H1 (cell line): ENCODE measurements at regions not wholly inside any gene's neighbourhood (a gene's known extent, or its start where the extent isn't known, plus 50 kb on each side); places are given as distances from the start of the nearest gene placed in this dataset.

ENCODE experiments used
- CTCF ChIA-PET: fragments of 300-600 bp; sonication (Branson Sonifier 250); formaldehyde crosslinking; loops from one replicate; lab custom pipeline; 2021; ENCODE audit not compliant: partially characterized antibody; lab: Charles Lee
- POLR2A ChIA-PET: fragments of 300-600 bp; sonication (Branson Sonifier 250); formaldehyde crosslinking; loops from one replicate; lab custom pipeline; 2021; ENCODE audit warnings: inconsistent platforms; ENCODE audit not compliant: partially characterized antibody; lab: Charles Lee
- DNase-seq, 2 experiments: peaks; one replicate each; pipeline versions ENCODE4 v3.0.0 to v3.0.0-alpha.2; 2010 to 2022; ENCODE audit warnings: low spot score in 2 of 2, low read depth in 1 of 2, mixed read lengths in 1 of 2
- FAIRE-seq: peaks from 2 replicates; lab custom pipeline; 2011; peaks lifted over from hg19 to GRCh38; lab: Jason Lieb, UNC
- H2AFZ ChIP-seq: 2 replicates; pipeline ENCODE4 v1.8.1; 2012; ENCODE audit warnings: low read length, inconsistent platforms
- H2AK5ac ChIP-seq: 2 replicates; pipeline ENCODE4 v1.6.1; 2013; ENCODE audit warnings: low read depth, low read length
- H2BK120ac ChIP-seq: replicated peaks from 2 replicates; pipeline ENCODE3; 2013; ENCODE audit warnings: low read depth, low read length, inconsistent platforms
- H2BK12ac ChIP-seq: 2 replicates; pipeline ENCODE4 v1.6.1; 2013; ENCODE audit warnings: low read depth, low read length
- H2BK15ac ChIP-seq: 2 replicates; pipeline ENCODE4 v1.6.1; 2013; ENCODE audit warnings: low read length
- H2BK20ac ChIP-seq: 2 replicates; pipeline ENCODE4 v1.6.1; 2013; ENCODE audit warnings: low read length
- H2BK5ac ChIP-seq: 2 replicates; pipeline ENCODE4 v1.6.1; 2013; ENCODE audit warnings: low read depth, low read length
- H3K14ac ChIP-seq: 2 replicates; pipeline ENCODE4 v1.6.1; 2013; ENCODE audit warnings: inconsistent platforms; ENCODE audit not compliant: insufficient read length
- H3K18ac ChIP-seq: 2 replicates; pipeline ENCODE4 v1.6.1; 2013; ENCODE audit warnings: low read length; ENCODE audit errors: extremely low read depth
- H3K23ac ChIP-seq: 2 replicates; pipeline ENCODE4 v1.6.1; 2013; ENCODE audit warnings: inconsistent platforms; ENCODE audit not compliant: insufficient read length
- H3K23me2 ChIP-seq: 2 replicates; pipeline ENCODE4 v1.6.1; 2013; ENCODE audit warnings: low read depth, low read length
- H3K27ac ChIP-seq: 2 replicates; pipeline ENCODE4 v1.6.1; 2011; ENCODE audit warnings: low read depth, low read length, inconsistent platforms
- H3K27me3 ChIP-seq, 4 experiments: replicated peaks in 1 of 4; 1 replicate in 1 of 4; 2 replicates in 3 of 4; pipeline versions ENCODE4 v1.6.1 to v1.8.1; 2011 to 2013; ENCODE audit warnings: low read length in 3 of 4, mild to moderate bottlenecking in 3 of 4, inconsistent platforms in 2 of 4, mixed read lengths in 2 of 4, moderate library complexity in 1 of 4; ENCODE audit not compliant: control insufficient read depth in 3 of 4, insufficient read depth in 3 of 4; ENCODE audit errors: extremely low read depth in 1 of 4
- H3K36me3 ChIP-seq, 4 experiments: 2 replicates each; pipeline versions ENCODE4 v1.6.1 to v1.8.1; 2011 to 2013; ENCODE audit warnings: mild to moderate bottlenecking in 4 of 4, low read length in 3 of 4, moderate library complexity in 2 of 4, control low read depth in 1 of 4, inconsistent platforms in 1 of 4; ENCODE audit not compliant: insufficient read depth in 4 of 4, control insufficient read depth in 2 of 4
- H3K4ac ChIP-seq: replicated peaks from 2 replicates; pipeline ENCODE3; 2013; ENCODE audit warnings: low read length, low read depth, mixed read lengths, inconsistent platforms; ENCODE audit not compliant: insufficient read length
- H3K4me1 ChIP-seq, 4 experiments: replicated peaks in 1 of 4; 1 replicate in 1 of 4; 2 replicates in 3 of 4; pipeline versions ENCODE4 v1.6.1 to v1.8.1; 2011 to 2013; ENCODE audit warnings: low read length in 3 of 4, inconsistent platforms in 2 of 4, mixed read lengths in 1 of 4; ENCODE audit not compliant: insufficient read depth in 4 of 4, control insufficient read depth in 3 of 4
- H3K4me2 ChIP-seq, 2 experiments: 2 replicates each; pipeline versions ENCODE4 v1.6.1 to v1.8.1; 2011 to 2013; ENCODE audit warnings: low read depth in 2 of 2, low read length in 2 of 2, control low read depth in 1 of 2, inconsistent platforms in 1 of 2, mild to moderate bottlenecking in 1 of 2; ENCODE audit not compliant: insufficient read depth in 1 of 2
- H3K4me3 ChIP-seq, 4 experiments: fragments of 200-600, 300-600 bp in 1 of 4; sonication (generic), shearing (Covaris generic), sonication (Bioruptor Twin) in 1 of 4; 2 replicates each; pipeline versions ENCODE4 v1.5.1 to v1.8.1; 2011 to 2016; ENCODE audit warnings: low read length in 4 of 4, low read depth in 3 of 4, control low read depth in 2 of 4, inconsistent platforms in 2 of 4, mild to moderate bottlenecking in 2 of 4, mixed read lengths in 1 of 4, moderate library complexity in 1 of 4; ENCODE audit not compliant: insufficient read depth in 2 of 4; ENCODE audit errors: extremely low read depth in 1 of 4
- H3K56ac ChIP-seq: replicated peaks from 2 replicates; pipeline ENCODE3; 2013; ENCODE audit warnings: low read depth, mild to moderate bottlenecking, mixed read lengths, low read length, inconsistent platforms; ENCODE audit not compliant: insufficient read length
- H3K79me1 ChIP-seq: 2 replicates; pipeline ENCODE4 v1.6.1; 2013; ENCODE audit warnings: low read depth, low read length, control low read depth
- H3K79me2 ChIP-seq, 2 experiments: 2 replicates each; pipeline versions ENCODE4 v1.6.1 to v1.8.1; 2012 to 2013; ENCODE audit warnings: low read length in 2 of 2, mild to moderate bottlenecking in 2 of 2, inconsistent platforms in 1 of 2; ENCODE audit not compliant: insufficient read depth in 2 of 2, control insufficient read depth in 1 of 2
- H3K9ac ChIP-seq, 4 experiments: replicated peaks in 1 of 4; 1 replicate in 1 of 4; 2 replicates in 3 of 4; pipeline versions ENCODE4 v1.6.1 to v1.8.1; 2011 to 2013; ENCODE audit warnings: low read depth in 3 of 4, low read length in 3 of 4, control low read depth in 2 of 4, mild to moderate bottlenecking in 2 of 4, moderate library complexity in 2 of 4, inconsistent platforms in 1 of 4; ENCODE audit errors: extremely low read depth in 1 of 4
- H3K9me3 ChIP-seq, 2 experiments: 2 replicates each; pipeline versions ENCODE4 v1.6.1 to v1.8.1; 2012 to 2013; ENCODE audit warnings: mild to moderate bottlenecking in 2 of 2, moderate library complexity in 2 of 2, control low read depth in 1 of 2, inconsistent platforms in 1 of 2, low read depth in 1 of 2, low read length in 1 of 2, mixed read lengths in 1 of 2; ENCODE audit not compliant: insufficient read depth in 2 of 2
- H4K20me1 ChIP-seq, 2 experiments: replicated peaks in 1 of 2; 2 replicates each; pipeline versions ENCODE3 to v1.8.1; 2011 to 2013; ENCODE audit warnings: inconsistent platforms in 2 of 2, low read length in 2 of 2, mild to moderate bottlenecking in 1 of 2; ENCODE audit not compliant: insufficient read depth in 2 of 2, control insufficient read depth in 1 of 2
- H4K5ac ChIP-seq: 2 replicates; pipeline ENCODE4 v1.6.1; 2013; ENCODE audit warnings: low read length, low read depth, mixed read lengths, inconsistent platforms; ENCODE audit not compliant: insufficient read length
- H4K8ac ChIP-seq: 2 replicates; pipeline ENCODE4 v1.8.0; 2013; ENCODE audit warnings: mild to moderate bottlenecking, moderate library complexity, low read length, inconsistent platforms; ENCODE audit not compliant: insufficient read depth; ENCODE audit errors: extremely low read depth
- H4K91ac ChIP-seq: replicated peaks from 2 replicates; pipeline ENCODE3; 2013; ENCODE audit warnings: low read length, mixed read lengths, inconsistent platforms; ENCODE audit not compliant: insufficient read length
- BCL11A ChIP-seq, 2 experiments: IDR thresholded peaks; one replicate each; pipeline ENCODE4 v1.6.1; 2011; ENCODE audit warnings: low read depth in 2 of 2, low read length in 2 of 2, mild to moderate bottlenecking in 2 of 2
- BRCA1 ChIP-seq: IDR thresholded peaks from 2 replicates; pipeline ENCODE4 v1.6.1; 2012; ENCODE audit warnings: low read depth, low read length, improper control_type of control experiment
- CBX5 ChIP-seq: fragments of 300-800, 300-1000 bp; sonication (generic); IDR thresholded peaks from 2 replicates; pipeline ENCODE4 v1.7.1; 2016; ENCODE audit warnings: antibody characterized with exemption, low read length, low read depth
- CHD2 ChIP-seq: IDR thresholded peaks from 2 replicates; pipeline ENCODE4 v1.6.1; 2012; ENCODE audit warnings: low read length, improper control_type of control experiment
- CREB1 ChIP-seq: IDR thresholded peaks from 2 replicates; pipeline ENCODE4 v1.6.1; 2012; ENCODE audit warnings: inconsistent platforms
- CTBP2 ChIP-seq: IDR thresholded peaks from 2 replicates; pipeline ENCODE4 v1.7.0; 2011; ENCODE audit warnings: borderline replicate concordance, mild to moderate bottlenecking, moderate library complexity, mixed read lengths, low read length; ENCODE audit not compliant: insufficient read depth, insufficient read length
- FOSL1 ChIP-seq: IDR thresholded peaks from 2 replicates; pipeline ENCODE4 v1.6.1; 2011; ENCODE audit warnings: mild to moderate bottlenecking, low read depth, low read length, moderate library complexity; ENCODE audit not compliant: insufficient read depth
- GTF2F1 ChIP-seq: IDR thresholded peaks from 2 replicates; pipeline ENCODE4 v1.6.1; 2012; ENCODE audit warnings: low read depth, low read length, improper control_type of control experiment, borderline replicate concordance
- HDAC2 ChIP-seq, 2 experiments: fragments of 300-600 bp in 1 of 2; sonication (generic) in 1 of 2; IDR thresholded peaks; 2 replicates each; pipeline ENCODE4 v1.6.1; 2011 to 2012; ENCODE audit warnings: low read depth in 2 of 2, low read length in 2 of 2, mild to moderate bottlenecking in 2 of 2, moderate library complexity in 2 of 2, borderline replicate concordance in 1 of 2, inconsistent platforms in 1 of 2
- HDAC6 ChIP-seq: IDR thresholded peaks from one replicate; pipeline ENCODE4 v1.7.1; 2012; ENCODE audit warnings: low read depth, mild to moderate bottlenecking, inconsistent platforms, low read length, moderate library complexity
- JUND ChIP-seq: IDR thresholded peaks from 2 replicates; pipeline ENCODE4 v1.6.1; 2011; ENCODE audit warnings: mild to moderate bottlenecking, improper control_type of control experiment, low read length
- POU5F1 ChIP-seq: IDR thresholded peaks from 2 replicates; pipeline ENCODE4 v1.6.1; 2011; ENCODE audit warnings: low read depth, mild to moderate bottlenecking, low read length, moderate library complexity
- SUZ12 ChIP-seq: fragments of 200-600 bp; sonication (generic); IDR thresholded peaks from 2 replicates; pipeline ENCODE4 v1.6.1; 2012; ENCODE audit warnings: mild to moderate bottlenecking, inconsistent platforms, low read length, moderate library complexity, mixed read lengths
- TBP ChIP-seq: IDR thresholded peaks from 2 replicates; pipeline ENCODE4 v1.6.1; 2011; ENCODE audit warnings: low read depth, low read length, improper control_type of control experiment
- TCF12 ChIP-seq: IDR thresholded peaks from 2 replicates; pipeline ENCODE4 v1.6.1; 2011; ENCODE audit warnings: low read depth, mild to moderate bottlenecking, low read length
- WGBS, 2 experiments: shearing (Covaris generic) in 1 of 2; methylation state at CpG; one replicate each; pipeline versions ENCODE4 v1.1.6 to v1.1.7; 2013 to 2015; ENCODE audit warnings: low lambda C conversion rate in 2 of 2, mixed read lengths in 2 of 2, inconsistent platforms in 1 of 2, low coverage in 1 of 2, missing lambda C conversion rate in 1 of 2; ENCODE audit not compliant: insufficient replicate concordance in 2 of 2, insufficient coverage in 1 of 2, insufficient read length in 1 of 2; ENCODE audit errors: extremely low coverage in 1 of 2, missing lambda C conversion rate in 1 of 2; 5-methylcytosine and 5-hydroxymethylcytosine counted together

- Histone ChIP-seq H2AK5ac (no peak overlapping the region), H3K9ac (no peak overlapping the region), H3K56ac (no peak overlapping the region), H3K79me2 (no peaks in the 10 kb centered on the region), H2BK5ac (no peak overlapping the region), H3K4ac (no peak overlapping the region), H4K5ac (no peak overlapping the region), H3K4me2 (no peak overlapping the region), H3K18ac (no peak overlapping the region), H3K27me3 (no peaks in the 10 kb centered on the region), H2BK20ac (no peak overlapping the region), H2BK120ac (no peak overlapping the region), H4K91ac (no peak overlapping the region), H3K27ac (no peak overlapping the region), H3K4me1 (no peaks in the 10 kb centered on the region), H3K36me3 (no peaks in the 10 kb centered on the region), H3K23me2 (no peaks in the 10 kb centered on the region), H3K9me3 (peaks cover 2 to 6% of the 10 kb centered on the region in 2 experiments; a peak in 1 of 4 replicates), H3K23ac (no peak overlapping the region), H3K79me1 (no peaks in the 10 kb centered on the region), H3K14ac (no peak overlapping the region), H2AFZ (no peak overlapping the region), H3K4me3 (no peak overlapping the region), H2BK12ac (no peak overlapping the region), H4K8ac (no peak overlapping the region), H2BK15ac (no peak overlapping the region), H4K20me1 (no peaks in the 10 kb centered on the region)
- WGBS, 2 experiments: 90% methylated on average over 5 of the region's 5 CpGs; no CpG with 5 or more reads in 1 of the 2 experiments
- ChIA-PET POLR2A (interaction anchor here (1.2 kb wide), 1 partner anchor 66 kb away, joined by 3 read pairs; no protein-coding TSS in a partner anchor), CTCF (interaction anchor here (0.6 to 1.4 kb wide), 3 partner anchors 9 to 254 kb away, joined by 3 to 4 read pairs (median 3); no protein-coding TSS in a partner anchor)
- DNase-seq (no peak), FAIRE-seq (no peak)
- no peak for TF ChIP-seq POU5F1
- no peak for TF ChIP-seq HDAC6
- no peak for TF ChIP-seq HDAC2 (IDR thresholded peaks at IDR 0.05; ENCODE audit: borderline replicate concordance in 1 of 2, low read depth in 2 of 2, low read length in 2 of 2)
- no peak for TF ChIP-seq GTF2F1
- no peak for TF ChIP-seq TBP
- no peak for TF ChIP-seq JUND
- TF ChIP-seq BCL11A (IDR thresholded peaks at IDR 0.05; ENCODE audit: low read depth in 2 of 2, low read length in 2 of 2): no peak
- no peak for TF ChIP-seq BRCA1
- no peak for TF ChIP-seq CHD2
- TF ChIP-seq TCF12: no peak
- no peak for TF ChIP-seq SUZ12
- no peak for TF ChIP-seq FOSL1
- no peak for TF ChIP-seq CREB1
- TF ChIP-seq CBX5: no peak
- no peak for TF ChIP-seq CTBP2
Observed at GRCh38 chr14:89660166-89660565, 243.1 kb upstream of the FOXN3 start.
